Neutrophil (primary cell): ENCODE measurements at regions not wholly inside any gene's neighbourhood (a gene's known extent, or its start where the extent isn't known, plus 50 kb on each side); places are given as distances from the start of the nearest gene placed in this dataset.

ENCODE experiments used
- H3K27ac ChIP-seq: fragments of 200-600 bp; sonication (generic); 2 replicates; pipeline ENCODE4 v1.5.1; 2016; ENCODE audit warnings: mild to moderate bottlenecking, moderate library complexity
- H3K27me3 ChIP-seq: fragments of 200-600 bp; sonication (generic); 2 replicates; pipeline ENCODE4 v1.6.0; 2016; ENCODE audit warnings: mild to moderate bottlenecking
- H3K36me3 ChIP-seq: fragments of 200-600 bp; sonication (generic); 2 replicates; pipeline ENCODE4 v1.5.1; 2017
- H3K4me1 ChIP-seq, 2 experiments: fragments of 200-600 bp in 1 of 2; sonication (generic) in 1 of 2; 1 replicate in 1 of 2; 2 replicates in 1 of 2; pipeline versions ENCODE4 v1.5.1 to v1.6.1; 2013 to 2016; ENCODE audit warnings: low read depth in 1 of 2, low read length in 1 of 2, mild to moderate bottlenecking in 1 of 2, moderate library complexity in 1 of 2; ENCODE audit not compliant: control insufficient read depth in 1 of 2, insufficient read depth in 1 of 2
- H3K4me3 ChIP-seq, 2 experiments: fragments of 200-600 bp in 1 of 2; sonication (generic) in 1 of 2; 1 replicate in 1 of 2; 2 replicates in 1 of 2; pipeline ENCODE4 v1.5.1; 2013 to 2016; ENCODE audit warnings: low read depth in 1 of 2, low read length in 1 of 2, mild to moderate bottlenecking in 1 of 2, moderate library complexity in 1 of 2
- H3K9me3 ChIP-seq: fragments of 200-600 bp; sonication (generic); 2 replicates; pipeline ENCODE4 v1.5.1; 2016
- CTCF ChIP-seq: fragments of 200-600 bp; sonication (generic); IDR thresholded peaks from 2 replicates; pipeline ENCODE4 v1.5.1; 2016; ENCODE audit warnings: antibody characterized with exemption

- H3K27ac ChIP-seq: no peak overlapping the region
- H3K27me3 ChIP-seq: peaks cover 4% of the 10 kb centered on the region
- no peaks in the 10 kb centered on the region for H3K9me3 ChIP-seq
- H3K4me1 ChIP-seq: no peaks in the 10 kb centered on the region
- no peaks in the 10 kb centered on the region for H3K36me3 ChIP-seq
- TF ChIP-seq CTCF: no peak
- H3K4me3 ChIP-seq: no peak overlapping the region
Measured at GRCh38 chr21:35664683-35665082, 395.6 kb downstream of the SETD4 start.

GRCh38 chr21:35663856-35664606 lies 396.3 kb downstream of the SETD4 start:
- Histone ChIP-seq H3K4me1 (no peaks in the 10 kb centered on the region), H3K9me3 (no peaks in the 10 kb centered on the region), H3K4me3 (no peak overlapping the region), H3K27ac (no peak overlapping the region), H3K36me3 (no peaks in the 10 kb centered on the region), H3K27me3 (peaks cover 4% of the 10 kb centered on the region)
- TF ChIP-seq CTCF: no peak

- Histone ChIP-seq H3K9me3 (no peaks in the 10 kb centered on the region), H3K27me3 (no peaks in the 10 kb centered on the region), H3K27ac (no peak overlapping the region)
Measured at GRCh38 chr21:35658242-35658641, 402.1 kb downstream of the SETD4 start.

GRCh38 chr21:35652872-35653271 lies 407.5 kb downstream of the SETD4 start:
- Histone ChIP-seq H3K4me1 (no peaks in the 10 kb centered on the region), H3K27me3 (no peaks in the 10 kb centered on the region), H3K4me3 (no peak overlapping the region), H3K36me3 (no peaks in the 10 kb centered on the region), H3K9me3 (no peaks in the 10 kb centered on the region), H3K27ac (no peak overlapping the region)
- no peak for TF ChIP-seq CTCF

More at GRCh38 chr21:35658242-35658641, 402.1 kb downstream of the SETD4 start:
- no peaks in the 10 kb centered on the region for H3K36me3 ChIP-seq
- H3K4me1 ChIP-seq: no peaks in the 10 kb centered on the region
- no peak for TF ChIP-seq CTCF
- H3K4me3 ChIP-seq: no peak overlapping the region

- no peaks in the 10 kb centered on the region for H3K9me3 ChIP-seq
- no peak for TF ChIP-seq CTCF
- H3K4me3 ChIP-seq: no peak overlapping the region
- no peak overlapping the region for H3K27ac ChIP-seq
- H3K27me3 ChIP-seq: no peaks in the 10 kb centered on the region
- no peaks in the 10 kb centered on the region for H3K4me1 ChIP-seq
- no peaks in the 10 kb centered on the region for H3K36me3 ChIP-seq
Measured at GRCh38 chr21:35652196-35652595, 408.1 kb downstream of the SETD4 start.
